SHP77 treated with DMSO at 0.1 percent for 48 hours (cell line): ENCODE measurements at regions not wholly inside any gene's neighbourhood (a gene's known extent, or its start where the extent isn't known, plus 50 kb on each side); places are given as distances from the start of the nearest gene placed in this dataset.
A peak's percentile ranks its signal among the peaks of the same experiment; 100 is the strongest.

Experiments used
- DNase-seq: peaks from one replicate; lab custom pipeline; 2025; lab: John Stamatoyannopoulos, UW

- no peak for DNase-seq
Measured at GRCh38 chr6:47151232-47151898, 109.2 kb upstream of the ADGRF1 start.

GRCh38 chr6:47149554-47149953, 107.4 kb upstream of the ADGRF1 start:
- no peak for DNase-seq

GRCh38 chr6:47149066-47149465, 106.9 kb upstream of the ADGRF1 start:
- no peak for DNase-seq

GRCh38 chr6:47147836-47148344, 105.8 kb upstream of the ADGRF1 start:
- no peak for DNase-seq

GRCh38 chr6:47147175-47147727, 105.1 kb upstream of the ADGRF1 start:
- DNase-seq, result no peak

- no peak for DNase-seq
Measured at GRCh38 chr6:47146431-47147174, 104.5 kb upstream of the ADGRF1 start.

- no peak for DNase-seq
Measured at GRCh38 chr6:47145212-47145611, 103.1 kb upstream of the ADGRF1 start.

GRCh38 chr6:47144306-47144705, 102.2 kb upstream of the ADGRF1 start:
- DNase-seq, result no peak

- DNase-seq, result no peak
Measured at GRCh38 chr6:47141963-47142362, 99.8 kb upstream of the ADGRF1 start.

- DNase-seq, result no peak
Measured at GRCh38 chr6:47141171-47141570, 99.0 kb upstream of the ADGRF1 start.

- no peak for DNase-seq
Measured at GRCh38 chr6:47138046-47138445, 95.9 kb upstream of the ADGRF1 start.

- DNase-seq, result no peak
Measured at GRCh38 chr6:47137073-47137472, 94.9 kb upstream of the ADGRF1 start.

- peak; percentile 70 for DNase-seq
Measured at GRCh38 chr6:47135772-47136171, 93.6 kb upstream of the ADGRF1 start.

- DNase-seq, result peak; percentile 92
Measured at GRCh38 chr6:47134476-47135189, 92.5 kb upstream of the ADGRF1 start.

GRCh38 chr6:47133230-47134000, 91.3 kb upstream of the ADGRF1 start:
- DNase-seq, result no peak

- DNase-seq, result no peak
Measured at GRCh38 chr6:47132724-47133123, 90.6 kb upstream of the ADGRF1 start.

- DNase-seq, result no peak
Measured at GRCh38 chr6:47131773-47132172, 89.6 kb upstream of the ADGRF1 start.

- DNase-seq, result no peak
Measured at GRCh38 chr6:47130086-47130485, 88.0 kb upstream of the ADGRF1 start.

- no peak for DNase-seq
Measured at GRCh38 chr6:47129129-47129528, 87.0 kb upstream of the ADGRF1 start.

- DNase-seq, result peak; percentile 26
Measured at GRCh38 chr6:47126647-47127391, 84.7 kb upstream of the ADGRF1 start.

- DNase-seq, result no peak
Measured at GRCh38 chr6:47118611-47119010, 76.5 kb upstream of the ADGRF1 start.
